Naive thymus-derived CD4-positive, alpha-beta T cell (primary cell): ENCODE measurements at regions not wholly inside any gene's neighbourhood (a gene's known extent, or its start where the extent isn't known, plus 50 kb on each side); places are given as distances from the start of the nearest gene placed in this dataset.

Experiments used
- ATAC-seq: fragments of 150-1000 bp; cut with Tn5 transposase; 2 replicates; pipeline ENCODE4 v1.10.0; 2021; ENCODE audit warnings: mild to moderate bottlenecking, moderate library complexity
- CTCF ChIA-PET: fragments of 350-600 bp; sonication (Branson Sonifier 250); formaldehyde crosslinking; loops from one replicate; lab custom pipeline; 2021; ENCODE audit warnings: antibody characterized with exemption; lab: Charles Lee
- POLR2A ChIA-PET: fragments of 350-600 bp; sonication (Branson Sonifier 250); formaldehyde crosslinking; loops from one replicate; lab custom pipeline; 2021; ENCODE audit warnings: antibody characterized with exemption, inconsistent platforms; lab: Charles Lee
- DNase-seq, 9 donors: peaks; one replicate each; pipeline versions ENCODE4 v3.0.0 to v3.0.0-alpha.2; 2020 to 2022; ENCODE audit warnings: mixed read lengths in 1 of 9
- H3K27ac ChIP-seq: one replicate; pipeline ENCODE4 v1.7.0; 2013; ENCODE audit warnings: mild to moderate bottlenecking, low read depth, low read length, moderate library complexity
- H3K27me3 ChIP-seq, 2 donors: one replicate each; pipeline ENCODE4 v1.7.0; 2013; ENCODE audit warnings: low read length in 2 of 2, mild to moderate bottlenecking in 2 of 2, moderate library complexity in 2 of 2; ENCODE audit not compliant: control insufficient read depth in 2 of 2, insufficient read depth in 2 of 2
- H3K36me3 ChIP-seq, 3 experiments: 1 replicate in 2 of 3; 2 replicates in 1 of 3; pipeline ENCODE4 v1.7.0; 2013; ENCODE audit warnings: low read length in 3 of 3, mild to moderate bottlenecking in 3 of 3, moderate library complexity in 1 of 3; ENCODE audit not compliant: insufficient read depth in 3 of 3, control insufficient read depth in 2 of 3
- H3K4me1 ChIP-seq, 2 donors: one replicate each; pipeline ENCODE4 v1.7.0; 2013; ENCODE audit warnings: low read length in 2 of 2, mild to moderate bottlenecking in 2 of 2, moderate library complexity in 1 of 2; ENCODE audit not compliant: control insufficient read depth in 2 of 2, insufficient read depth in 2 of 2
- H3K4me3 ChIP-seq: 2 replicates; pipeline ENCODE4 v1.7.0; 2013; ENCODE audit warnings: mild to moderate bottlenecking, low read length
- H3K9me3 ChIP-seq, 3 experiments: 1 replicate in 2 of 3; 2 replicates in 1 of 3; pipeline ENCODE4 v1.7.0; 2013; ENCODE audit warnings: low read length in 3 of 3; ENCODE audit not compliant: control insufficient read depth in 2 of 3
- H3K27ac Mint-ChIP-seq, 9 donors: one replicate each; pipeline ENCODE4 v1.8.0; 2020 to 2022; ENCODE audit warnings: mixed read lengths in 9 of 9, mild to moderate bottlenecking in 8 of 9, moderate library complexity in 5 of 9, inconsistent platforms in 2 of 9
- H3K27me3 Mint-ChIP-seq, 5 donors: one replicate each; pipeline ENCODE4 v1.8.0; 2021 to 2022; ENCODE audit warnings: mixed read lengths in 5 of 5, mild to moderate bottlenecking in 1 of 5
- H3K36me3 Mint-ChIP-seq, 5 donors: one replicate each; pipeline ENCODE4 v1.8.0; 2020 to 2022; ENCODE audit warnings: mixed read lengths in 5 of 5, mild to moderate bottlenecking in 3 of 5, inconsistent platforms in 1 of 5
- H3K4me1 Mint-ChIP-seq, 7 donors: one replicate each; pipeline ENCODE4 v1.8.0; 2020 to 2022; ENCODE audit warnings: mixed read lengths in 7 of 7, mild to moderate bottlenecking in 3 of 7, inconsistent platforms in 1 of 7
- H3K4me3 Mint-ChIP-seq, 10 donors: one replicate each; pipeline ENCODE4 v1.8.0; 2020 to 2022; ENCODE audit warnings: mild to moderate bottlenecking in 10 of 10, mixed read lengths in 10 of 10, moderate library complexity in 6 of 10, inconsistent platforms in 2 of 10
- H3K9me3 Mint-ChIP-seq, 11 donors: one replicate each; pipeline ENCODE4 v1.8.0; 2020 to 2022; ENCODE audit warnings: mixed read lengths in 11 of 11, mild to moderate bottlenecking in 4 of 11, inconsistent platforms in 1 of 11, moderate library complexity in 1 of 11
- intact Hi-C, 2 donors: fragments of 100-400 bp; cut with micrococcal nuclease; formaldehyde crosslinking; loops; one replicate each; pipeline ENCODE4 v1.15.1; 2023

DNA sequence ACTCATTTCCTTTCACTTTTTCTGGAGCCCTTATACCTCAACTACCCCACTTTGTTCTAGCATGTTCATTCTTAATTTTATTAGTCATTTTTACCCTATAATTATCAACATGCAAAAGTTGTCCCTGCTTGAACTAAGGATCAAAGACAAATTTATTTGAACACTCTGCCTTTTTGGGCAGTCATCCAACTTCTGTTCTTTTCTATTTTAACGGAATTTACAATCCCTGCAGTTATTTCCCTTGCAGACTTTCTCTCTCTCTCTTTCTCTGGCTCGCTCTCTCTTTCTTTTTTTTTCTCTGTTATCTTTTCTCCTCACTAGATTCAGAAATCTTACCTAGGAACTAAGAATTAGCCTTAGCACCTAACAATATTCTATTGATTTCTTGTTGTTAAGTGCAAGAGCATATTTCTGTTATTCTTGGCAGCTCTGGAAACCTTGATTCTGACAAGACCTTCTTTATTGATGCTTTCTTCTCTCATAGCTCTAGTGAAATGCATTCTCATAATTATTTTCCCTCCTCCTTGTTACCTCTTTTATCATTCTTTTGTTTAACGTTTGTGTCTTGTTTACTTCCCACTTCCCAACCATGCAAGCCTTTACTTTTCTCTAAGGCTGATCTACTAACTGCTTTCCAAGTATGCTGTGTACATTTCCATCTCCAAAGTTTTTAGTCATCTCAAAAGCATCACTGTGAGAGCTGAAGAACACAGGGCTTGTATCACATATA, 951.6 kb downstream of the DIPK2A start:
- Mint-ChIP-seq H3K27me3 (no peaks in the 10 kb centered on the region), H3K4me1 (no peaks in the 10 kb centered on the region), H3K9me3 (peaks cover 0 to 12% (median 4%) of the 10 kb centered on the region in 11 donors), H3K4me3 (no peak overlapping the region), H3K27ac (no peak overlapping the region), H3K36me3 (no peaks in the 10 kb centered on the region)
- POLR2A ChIA-PET: no interaction called here
- DNase-seq: no peak
- H3K9me3 ChIP-seq: no peaks in the 10 kb centered on the region
- H3K4me1 ChIP-seq: no peaks in the 10 kb centered on the region
- no peaks in the 10 kb centered on the region for H3K27me3 ChIP-seq
- no peak overlapping the region for H3K4me3 ChIP-seq
- intact Hi-C loops: no loop called here
- H3K36me3 ChIP-seq: no peaks in the 10 kb centered on the region
- no peak overlapping the region for H3K27ac ChIP-seq
- ATAC-seq: no peak
- CTCF ChIA-PET: no interaction called here

DNA sequence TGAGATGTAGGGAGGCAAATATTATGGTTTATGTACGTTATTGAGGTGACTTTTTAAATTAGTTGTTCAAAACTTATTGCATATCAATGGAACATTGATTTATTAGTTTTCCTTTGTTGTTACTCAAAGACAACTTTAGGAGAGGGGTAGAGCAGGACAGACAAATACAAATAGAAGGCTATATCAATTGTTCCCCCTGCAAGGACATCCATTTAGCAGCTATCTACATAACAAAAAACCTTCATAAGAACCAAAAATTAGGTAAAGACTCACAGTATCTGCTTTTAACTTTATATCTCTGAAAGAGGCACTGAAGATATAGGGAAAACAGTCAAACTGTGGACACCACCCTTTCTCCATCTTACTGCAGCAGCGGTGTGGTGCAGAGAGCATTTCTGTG, 958.8 kb downstream of the DIPK2A start:
- Histone ChIP-seq H3K9me3 (no peaks in the 10 kb centered on the region), H3K27me3 (no peaks in the 10 kb centered on the region), H3K4me3 (no peak overlapping the region), H3K4me1 (no peaks in the 10 kb centered on the region), H3K36me3 (no peaks in the 10 kb centered on the region), H3K27ac (no peak overlapping the region)
- H3K27me3 Mint-ChIP-seq: no peaks in the 10 kb centered on the region
- H3K4me1 Mint-ChIP-seq: no peaks in the 10 kb centered on the region
- no peak for ATAC-seq
- CTCF ChIA-PET: no interaction called here
- H3K4me3 Mint-ChIP-seq: no peak overlapping the region
- H3K27ac Mint-ChIP-seq: no peak overlapping the region
- intact Hi-C loops: no loop called here
- POLR2A ChIA-PET: no interaction called here
- DNase-seq: no peak
- H3K36me3 Mint-ChIP-seq: no peaks in the 10 kb centered on the region
- peaks cover 2 to 32% (median 9%) of the 10 kb centered on the region in 11 donors for H3K9me3 Mint-ChIP-seq

DNA sequence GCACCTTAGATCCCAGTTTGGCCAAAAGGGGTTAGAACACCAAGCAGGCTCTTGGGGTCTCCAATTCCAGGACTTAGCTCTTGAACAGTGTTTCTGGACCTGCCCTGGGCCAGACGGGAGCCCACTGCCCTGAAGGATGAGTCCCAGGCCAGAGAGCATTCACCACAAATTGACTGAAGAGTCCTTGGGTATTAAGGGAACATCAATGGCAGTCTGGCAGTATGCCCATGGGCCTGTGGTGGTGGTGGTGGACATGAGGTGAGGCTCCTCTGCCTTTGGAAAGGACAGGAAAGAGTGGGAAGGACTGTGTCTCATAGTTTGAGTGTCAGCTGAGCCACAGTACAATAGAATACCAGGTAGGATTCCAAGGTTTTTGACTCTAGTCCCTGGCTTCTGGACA, 960.0 kb downstream of the DIPK2A start:
- intact Hi-C loops: no loop called here
- Histone ChIP-seq H3K4me1 (no peaks in the 10 kb centered on the region), H3K4me3 (no peak overlapping the region), H3K27me3 (no peaks in the 10 kb centered on the region), H3K27ac (no peak overlapping the region), H3K36me3 (no peaks in the 10 kb centered on the region), H3K9me3 (no peaks in the 10 kb centered on the region)
- no peak overlapping the region for H3K4me3 Mint-ChIP-seq
- POLR2A ChIA-PET: no interaction called here
- H3K36me3 Mint-ChIP-seq: no peaks in the 10 kb centered on the region
- H3K4me1 Mint-ChIP-seq: no peaks in the 10 kb centered on the region
- no peak for DNase-seq
- H3K27me3 Mint-ChIP-seq: no peaks in the 10 kb centered on the region
- ATAC-seq: no peak
- CTCF ChIA-PET: no interaction called here
- H3K27ac Mint-ChIP-seq: no peak overlapping the region
- H3K9me3 Mint-ChIP-seq: peaks cover 2 to 32% (median 9%) of the 10 kb centered on the region in 11 donors

DNA sequence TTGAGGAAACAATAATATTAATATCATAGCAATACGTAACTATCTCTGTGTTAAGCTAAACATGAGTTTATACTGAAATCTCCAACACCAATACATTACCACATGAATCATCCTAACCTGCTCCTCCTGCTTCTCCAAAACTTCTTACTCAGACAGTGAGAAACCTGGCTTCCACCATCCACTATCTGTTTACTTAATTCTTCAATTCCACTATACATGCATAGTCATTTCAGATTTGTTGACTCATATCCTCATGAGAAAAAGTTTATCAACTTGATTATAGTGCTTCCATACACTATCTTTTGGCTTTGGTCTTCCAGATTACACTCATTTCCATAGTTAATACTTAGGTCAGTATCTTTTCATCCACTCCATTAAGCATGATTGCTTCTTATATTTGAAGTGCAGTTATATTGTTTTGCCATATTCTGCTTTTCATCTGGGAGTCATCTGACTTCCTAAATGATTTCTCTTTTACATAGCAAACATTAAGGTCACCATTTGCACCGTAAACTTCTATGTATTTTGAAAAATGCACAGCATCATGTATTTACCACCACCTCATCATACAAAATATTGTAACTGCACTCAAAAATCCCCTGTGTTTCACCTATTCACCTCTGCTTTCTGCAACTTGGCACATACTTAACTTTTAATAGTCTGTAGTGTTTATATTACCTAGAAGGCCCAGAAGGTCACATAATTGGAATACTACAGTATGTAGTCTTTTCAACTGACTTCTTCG, 970.6 kb downstream of the DIPK2A start:
- H3K4me3 ChIP-seq: no peak overlapping the region
- intact Hi-C loops: no loop called here
- H3K27ac Mint-ChIP-seq: no peak overlapping the region
- no peaks in the 10 kb centered on the region for H3K27me3 ChIP-seq
- no peaks in the 10 kb centered on the region for H3K4me1 Mint-ChIP-seq
- no peak for ATAC-seq
- H3K4me1 ChIP-seq: no peaks in the 10 kb centered on the region
- H3K27me3 Mint-ChIP-seq: no peaks in the 10 kb centered on the region
- ChIA-PET CTCF (no interaction called here), POLR2A (no interaction called here)
- H3K4me3 Mint-ChIP-seq: no peak overlapping the region
- no peaks in the 10 kb centered on the region for H3K36me3 Mint-ChIP-seq
- DNase-seq: no peak
- H3K9me3 Mint-ChIP-seq: peaks cover 0 to 20% (median 4%) of the 10 kb centered on the region in 11 donors
- H3K27ac ChIP-seq: no peak overlapping the region
- no peaks in the 10 kb centered on the region for H3K36me3 ChIP-seq
- peaks cover 0 to 3% (median 0%) of the 10 kb centered on the region in 3 experiments for H3K9me3 ChIP-seq

DNA sequence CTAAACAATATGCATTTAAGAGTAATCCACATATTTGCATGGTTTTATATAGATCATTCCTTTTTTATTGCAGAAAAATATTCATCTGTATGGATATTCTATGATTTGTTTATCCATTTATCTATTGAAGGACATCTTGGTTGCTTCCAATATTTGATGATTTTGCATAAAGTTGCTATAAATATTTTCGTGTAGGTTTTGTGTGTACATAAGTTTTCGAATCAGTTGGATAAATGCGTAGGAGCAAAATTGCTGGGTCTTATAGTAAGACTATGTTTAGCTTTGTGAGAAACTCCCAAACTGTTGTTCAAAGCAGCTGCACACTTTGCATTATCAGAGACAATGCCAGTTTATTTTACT, 971.2 kb downstream of the DIPK2A start:
- Histone ChIP-seq H3K4me1 (no peaks in the 10 kb centered on the region), H3K36me3 (no peaks in the 10 kb centered on the region), H3K9me3 (peaks cover 0 to 3% (median 0%) of the 10 kb centered on the region in 3 experiments), H3K4me3 (no peak overlapping the region), H3K27ac (no peak overlapping the region), H3K27me3 (no peaks in the 10 kb centered on the region)
- Mint-ChIP-seq H3K27ac (no peak overlapping the region), H3K4me1 (no peaks in the 10 kb centered on the region), H3K27me3 (no peaks in the 10 kb centered on the region), H3K9me3 (peaks cover 0 to 20% (median 4%) of the 10 kb centered on the region in 11 donors), H3K4me3 (no peak overlapping the region), H3K36me3 (no peaks in the 10 kb centered on the region)
- ChIA-PET CTCF (no interaction called here), POLR2A (no interaction called here)
- intact Hi-C loops: no loop called here
- DNase-seq (no peak), ATAC-seq (no peak)

DNA sequence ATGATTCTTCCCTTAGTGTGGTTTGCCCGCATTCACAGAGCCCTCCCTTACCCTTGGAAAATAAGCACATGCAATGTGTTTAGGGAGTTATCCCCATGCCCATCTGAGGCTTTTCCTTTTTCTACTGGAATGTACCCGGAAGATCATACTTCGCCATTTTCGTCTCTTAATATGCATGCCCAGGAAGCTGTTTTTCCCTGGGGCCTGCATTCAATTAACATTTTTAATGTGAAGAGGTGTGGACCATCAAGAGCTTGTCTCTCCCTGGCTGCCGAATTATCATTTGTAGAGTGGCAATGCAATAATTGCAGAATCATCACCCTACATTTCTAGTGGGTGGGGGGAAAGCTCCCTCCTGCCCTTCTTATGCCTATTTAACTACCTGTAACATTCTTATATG, 976.3 kb downstream of the DIPK2A start:
- Mint-ChIP-seq H3K27ac (no peak overlapping the region), H3K4me1 (no peaks in the 10 kb centered on the region), H3K27me3 (no peaks in the 10 kb centered on the region), H3K36me3 (no peaks in the 10 kb centered on the region), H3K4me3 (no peak overlapping the region), H3K9me3 (peaks cover 0 to 25% (median 7%) of the 10 kb centered on the region in 11 donors)
- DNase-seq (no peak), ATAC-seq (no peak)
- intact Hi-C loops: no loop called here
- CTCF ChIA-PET: no interaction called here
- Histone ChIP-seq H3K27me3 (no peaks in the 10 kb centered on the region), H3K27ac (no peak overlapping the region), H3K9me3 (peaks cover 0 to 3% (median 0%) of the 10 kb centered on the region in 3 experiments), H3K4me3 (no peak overlapping the region), H3K36me3 (no peaks in the 10 kb centered on the region), H3K4me1 (no peaks in the 10 kb centered on the region)
- POLR2A ChIA-PET: no interaction called here

DNA sequence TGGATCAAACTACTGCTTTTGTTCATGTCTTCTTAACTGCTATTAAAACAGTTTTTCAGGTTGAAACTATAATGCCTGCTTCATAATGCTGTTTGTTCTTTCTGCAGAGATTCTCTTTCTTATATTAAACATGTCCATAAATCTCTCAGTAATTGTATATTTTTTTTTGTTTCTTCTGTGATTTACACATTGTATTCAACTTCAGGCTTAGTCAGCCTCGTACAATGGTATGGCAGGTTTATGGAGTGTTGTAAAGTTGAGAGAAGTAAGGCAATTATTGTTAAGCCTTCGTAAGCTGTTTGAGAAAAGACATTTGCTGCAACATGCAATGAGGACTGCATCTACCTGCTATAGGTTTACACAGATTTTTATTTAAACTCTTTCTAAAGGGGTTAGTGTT, 977.1 kb downstream of the DIPK2A start:
- POLR2A ChIA-PET: no interaction called here
- CTCF ChIA-PET: no interaction called here
- H3K4me1 ChIP-seq: no peaks in the 10 kb centered on the region
- H3K36me3 Mint-ChIP-seq: no peaks in the 10 kb centered on the region
- peaks cover 0 to 25% (median 7%) of the 10 kb centered on the region in 11 donors for H3K9me3 Mint-ChIP-seq
- intact Hi-C loops: no loop called here
- no peak for ATAC-seq
- H3K4me1 Mint-ChIP-seq: no peaks in the 10 kb centered on the region
- no peak overlapping the region for H3K4me3 ChIP-seq
- no peak for DNase-seq
- no peaks in the 10 kb centered on the region for H3K36me3 ChIP-seq
- no peak overlapping the region for H3K27ac ChIP-seq
- no peak overlapping the region for H3K27ac Mint-ChIP-seq
- no peak overlapping the region for H3K4me3 Mint-ChIP-seq
- H3K27me3 Mint-ChIP-seq: no peaks in the 10 kb centered on the region
- no peaks in the 10 kb centered on the region for H3K27me3 ChIP-seq
- H3K9me3 ChIP-seq: peaks cover 0 to 3% (median 0%) of the 10 kb centered on the region in 3 experiments
